Esophagus squamous epithelium (tissue), 4 donors: ENCODE measurements at regions not wholly inside any gene's neighbourhood (a gene's known extent, or its start where the extent isn't known, plus 50 kb on each side); places are given as distances from the start of the nearest gene placed in this dataset.

ENCODE experiments used
- POLR2A ChIP-seq, 4 donors: fragments of 450-650 bp; IDR thresholded peaks; one replicate each; pipeline ENCODE4 v1.6.1; 2017; ENCODE audit warnings: antibody characterized with exemption in 4 of 4, mild to moderate bottlenecking in 4 of 4, moderate library complexity in 3 of 4
- TF ChIP-seq, protein P1 (sequence below), 6 experiments: fragments of 450-650 bp in 4 of 6; fragments of 200-600 bp in 2 of 6; sonication (generic) in 2 of 6; IDR thresholded peaks; one replicate each; pipeline ENCODE4 v1.5.1; 2016 to 2019; ENCODE audit warnings: antibody characterized with exemption in 6 of 6, mild to moderate bottlenecking in 4 of 6, moderate library complexity in 4 of 6

DNA sequence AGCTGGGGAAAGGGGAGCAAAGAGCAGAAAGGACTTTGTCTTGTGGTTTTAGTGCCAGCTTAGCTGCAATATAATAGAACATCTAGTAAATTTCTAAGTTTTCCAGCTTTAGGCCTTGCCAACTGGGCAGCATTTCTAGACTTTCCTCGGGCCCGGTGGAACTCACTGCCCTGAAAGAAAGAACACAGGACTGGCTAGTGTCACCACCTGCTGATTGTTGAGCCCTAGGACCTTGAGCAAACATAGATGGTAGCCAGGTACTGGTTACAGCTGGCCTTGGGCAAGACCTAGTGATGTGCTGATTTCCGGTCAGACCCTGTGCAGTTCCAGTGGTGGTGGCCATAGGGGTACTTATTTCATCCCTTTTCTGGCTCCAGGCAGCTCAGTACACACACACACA is 753.2 kb upstream of the B3GALT2 start:
- TF ChIP-seq, protein P1, sequence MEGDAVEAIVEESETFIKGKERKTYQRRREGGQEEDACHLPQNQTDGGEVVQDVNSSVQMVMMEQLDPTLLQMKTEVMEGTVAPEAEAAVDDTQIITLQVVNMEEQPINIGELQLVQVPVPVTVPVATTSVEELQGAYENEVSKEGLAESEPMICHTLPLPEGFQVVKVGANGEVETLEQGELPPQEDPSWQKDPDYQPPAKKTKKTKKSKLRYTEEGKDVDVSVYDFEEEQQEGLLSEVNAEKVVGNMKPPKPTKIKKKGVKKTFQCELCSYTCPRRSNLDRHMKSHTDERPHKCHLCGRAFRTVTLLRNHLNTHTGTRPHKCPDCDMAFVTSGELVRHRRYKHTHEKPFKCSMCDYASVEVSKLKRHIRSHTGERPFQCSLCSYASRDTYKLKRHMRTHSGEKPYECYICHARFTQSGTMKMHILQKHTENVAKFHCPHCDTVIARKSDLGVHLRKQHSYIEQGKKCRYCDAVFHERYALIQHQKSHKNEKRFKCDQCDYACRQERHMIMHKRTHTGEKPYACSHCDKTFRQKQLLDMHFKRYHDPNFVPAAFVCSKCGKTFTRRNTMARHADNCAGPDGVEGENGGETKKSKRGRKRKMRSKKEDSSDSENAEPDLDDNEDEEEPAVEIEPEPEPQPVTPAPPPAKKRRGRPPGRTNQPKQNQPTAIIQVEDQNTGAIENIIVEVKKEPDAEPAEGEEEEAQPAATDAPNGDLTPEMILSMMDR (IDR thresholded peaks at IDR 0.05), result no peak
- TF ChIP-seq POLR2A (IDR thresholded peaks at IDR 0.05), result no peak
